SK-N-MC (cell line): ENCODE measurements at regions not wholly inside any gene's neighbourhood (a gene's known extent, or its start where the extent isn't known, plus 50 kb on each side); places are given as distances from the start of the nearest gene placed in this dataset.

ENCODE experiments used
- DNase-seq: peaks from one replicate; pipeline ENCODE4 v3.0.0-alpha.2; 2011; ENCODE audit warnings: low read depth, low spot score
- H3K27ac ChIP-seq: fragments of 200-600 bp; sonication (generic); 2 replicates; pipeline ENCODE4 v1.5.1; 2016; ENCODE audit warnings: mixed run types
- H3K36me3 ChIP-seq: fragments of 200-600 bp; sonication (generic); 2 replicates; pipeline ENCODE4 v1.6.1; 2017; ENCODE audit warnings: antibody characterized with exemption, low read length, mixed read lengths; ENCODE audit not compliant: insufficient read depth
- H3K4me3 ChIP-seq: fragments of 200-600 bp; sonication (generic); 2 replicates; pipeline ENCODE4 v1.5.1; 2016
- H3K9ac ChIP-seq: fragments of 200-600 bp; sonication (generic); 2 replicates; pipeline ENCODE4 v1.8.0; 2017; ENCODE audit warnings: mixed run types, mixed read lengths; ENCODE audit not compliant: insufficient read length
- H3K9me3 ChIP-seq: fragments of 200-600 bp; sonication (generic); 2 replicates; pipeline ENCODE4 v1.6.1; 2017; ENCODE audit warnings: low read depth, mild to moderate bottlenecking, antibody characterized with exemption, low read length, moderate library complexity, mixed read lengths
- EZH2 ChIP-seq: fragments of 200-600 bp; sonication (generic); IDR thresholded peaks from one replicate; pipeline ENCODE4 v1.6.1; 2017; ENCODE audit warnings: antibody characterized with exemption
- FOXP2 ChIP-seq: optimal IDR thresholded peaks from 2 replicates; pipeline ENCODE3; 2011; ENCODE audit warnings: mild to moderate bottlenecking, moderate library complexity; ENCODE audit not compliant: insufficient read depth; ENCODE audit errors: extremely low read length, control extremely low read depth
- POLR2AphosphoS5 ChIP-seq: IDR thresholded peaks from 2 replicates; pipeline ENCODE4 v1.6.1; 2012; ENCODE audit warnings: mild to moderate bottlenecking, low read depth, low read length, borderline replicate concordance

GRCh38 chr6:149229096-149229495 is 88.4 kb upstream of the TAB2 start:
- Histone ChIP-seq H3K9me3 (no peaks in the 10 kb centered on the region), H3K36me3 (no peaks in the 10 kb centered on the region), H3K9ac (no peak overlapping the region), H3K4me3 (no peak overlapping the region), H3K27ac (no peak overlapping the region)
- no peak for DNase-seq
- TF ChIP-seq POLR2AphosphoS5 = no peak
- no peak for TF ChIP-seq FOXP2
- no peak for TF ChIP-seq EZH2

DNA sequence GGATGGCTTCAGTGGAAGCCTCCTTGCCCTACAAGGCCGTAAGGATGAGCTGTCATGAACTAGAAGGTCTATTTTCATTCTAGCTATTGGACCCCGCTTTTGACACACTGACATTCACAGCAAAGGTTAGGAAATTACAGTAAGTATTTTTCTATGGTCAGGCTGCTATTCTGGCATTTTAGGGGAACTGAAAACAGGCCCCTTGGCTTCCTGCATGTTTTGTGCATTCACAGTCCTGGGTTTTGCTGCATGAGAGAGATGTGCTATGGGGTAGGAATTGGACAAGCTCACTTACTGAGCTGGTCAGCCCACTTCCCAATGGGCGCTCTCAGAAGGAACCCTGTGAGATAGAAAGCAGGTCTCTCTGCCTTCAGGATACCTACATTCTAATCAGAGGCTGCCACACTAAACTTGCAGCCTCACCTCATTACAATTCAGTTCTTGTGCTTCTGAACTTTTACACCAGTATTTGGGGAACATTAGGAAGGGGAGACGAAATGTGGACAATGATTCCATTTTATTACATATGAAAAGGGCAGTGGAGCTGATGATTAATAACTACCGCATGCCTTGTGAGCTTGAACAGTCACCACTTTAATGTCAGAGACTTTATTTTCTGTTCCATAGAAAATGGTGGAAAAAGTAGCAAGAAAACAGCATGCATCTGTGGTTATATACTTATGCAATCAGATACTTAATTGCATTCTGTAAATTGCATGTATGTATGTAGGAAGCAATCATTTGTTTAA is 86.6 kb upstream of the TAB2 start:
- no peak for DNase-seq
- H3K27ac ChIP-seq = no peak overlapping the region
- no peaks in the 10 kb centered on the region for H3K36me3 ChIP-seq
- H3K9me3 ChIP-seq = no peaks in the 10 kb centered on the region
- TF ChIP-seq POLR2AphosphoS5 (no peak), EZH2 (no peak), FOXP2 (no peak)
- H3K9ac ChIP-seq = no peak overlapping the region
- no peak overlapping the region for H3K4me3 ChIP-seq

DNA sequence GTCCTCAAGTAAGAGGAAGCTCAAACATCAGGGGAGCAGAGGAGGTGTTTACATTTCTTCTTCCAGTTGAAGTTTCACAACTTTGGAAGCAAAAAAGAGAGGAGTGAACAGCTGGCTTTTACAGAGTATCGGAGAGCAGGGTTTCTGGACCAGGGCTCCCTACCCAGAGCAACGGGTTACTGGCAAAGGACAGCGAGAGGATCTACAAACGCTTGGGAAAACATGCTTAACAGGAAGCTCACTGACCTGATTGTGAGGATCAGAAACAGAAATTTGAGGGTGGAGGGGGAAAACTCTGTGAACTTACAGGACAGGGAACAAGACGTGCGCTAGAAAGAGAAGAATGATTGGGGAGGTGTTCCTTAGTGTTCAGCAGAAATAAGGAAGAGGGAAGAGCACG is 85.7 kb upstream of the TAB2 start:
- no peak for TF ChIP-seq FOXP2
- TF ChIP-seq POLR2AphosphoS5 = no peak
- no peak for TF ChIP-seq EZH2
- Histone ChIP-seq H3K9ac (no peak overlapping the region), H3K27ac (no peak overlapping the region), H3K4me3 (no peak overlapping the region), H3K36me3 (no peaks in the 10 kb centered on the region), H3K9me3 (no peaks in the 10 kb centered on the region)
- DNase-seq = no peak

- DNase-seq = no peak
- H3K9me3 ChIP-seq = no peaks in the 10 kb centered on the region
- H3K36me3 ChIP-seq = no peaks in the 10 kb centered on the region
- no peak overlapping the region for H3K27ac ChIP-seq
- TF ChIP-seq EZH2 = no peak
- TF ChIP-seq FOXP2 = no peak
- no peak for TF ChIP-seq POLR2AphosphoS5
- no peak overlapping the region for H3K9ac ChIP-seq
- H3K4me3 ChIP-seq = no peak overlapping the region
These were observed 84.3 kb upstream of the TAB2 start for GRCh38 chr6:149233056-149233715.

GRCh38 chr6:149234051-149234962 is 83.2 kb upstream of the TAB2 start:
- Histone ChIP-seq H3K27ac (no peak overlapping the region), H3K9ac (no peak overlapping the region), H3K9me3 (no peaks in the 10 kb centered on the region), H3K4me3 (no peak overlapping the region), H3K36me3 (no peaks in the 10 kb centered on the region)
- DNase-seq = no peak
- TF ChIP-seq FOXP2 (no peak), POLR2AphosphoS5 (no peak), EZH2 (no peak)

DNA sequence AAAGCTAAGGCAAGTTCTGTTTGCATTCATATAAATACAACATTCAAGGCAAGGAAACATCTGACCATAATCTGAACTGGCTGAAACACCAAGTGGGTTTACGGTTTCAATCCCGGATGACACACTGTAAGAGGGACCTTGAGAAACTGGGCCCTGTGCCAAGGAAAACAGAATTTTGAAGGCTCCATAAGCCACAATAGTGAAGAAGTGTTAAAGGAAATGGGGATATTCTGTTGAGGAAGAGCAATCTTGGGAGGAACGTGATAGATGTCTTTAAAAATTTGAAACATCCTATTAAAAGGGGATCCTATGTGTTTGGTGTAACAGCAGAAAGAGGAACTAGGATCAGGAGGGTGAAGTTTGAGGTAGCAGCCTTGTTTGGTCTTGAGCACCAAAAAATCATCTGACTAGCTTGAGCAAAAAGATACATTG is 82.4 kb upstream of the TAB2 start:
- peak; percentile 32 for DNase-seq
- Histone ChIP-seq H3K9me3 (no peaks in the 10 kb centered on the region), H3K9ac (no peak overlapping the region), H3K36me3 (no peaks in the 10 kb centered on the region), H3K27ac (no peak overlapping the region), H3K4me3 (no peak overlapping the region)
- TF ChIP-seq FOXP2 (no peak), EZH2 (no peak), POLR2AphosphoS5 (no peak)

- Histone ChIP-seq H3K9me3 (no peaks in the 10 kb centered on the region), H3K36me3 (no peaks in the 10 kb centered on the region), H3K4me3 (no peak overlapping the region), H3K27ac (no peak overlapping the region), H3K9ac (no peak overlapping the region)
- TF ChIP-seq EZH2 (no peak), POLR2AphosphoS5 (no peak), FOXP2 (no peak)
- DNase-seq = no peak
These were observed 80.9 kb upstream of the TAB2 start for GRCh38 chr6:149236589-149236988.

- H3K9me3 ChIP-seq = no peaks in the 10 kb centered on the region
- TF ChIP-seq POLR2AphosphoS5 = no peak
- no peak for TF ChIP-seq FOXP2
- TF ChIP-seq EZH2 = no peak
- no peaks in the 10 kb centered on the region for H3K36me3 ChIP-seq
- no peak overlapping the region for H3K27ac ChIP-seq
- no peak overlapping the region for H3K9ac ChIP-seq
- no peak overlapping the region for H3K4me3 ChIP-seq
- no peak for DNase-seq
These were observed 80.0 kb upstream of the TAB2 start for GRCh38 chr6:149237464-149237863.
